Mucosa of descending colon (tissue), 3 donors: ENCODE measurements at regions not wholly inside any gene's neighbourhood (a gene's known extent, or its start where the extent isn't known, plus 50 kb on each side); places are given as distances from the start of the nearest gene placed in this dataset.

ENCODE experiments used
- ATAC-seq: fragments of 200-7000 bp; cut with Tn5 transposase; one replicate; pipeline ENCODE4 v1.9.1; 2020; ENCODE audit warnings: mild to moderate bottlenecking, moderate library complexity
- DNase-seq, 3 donors: peaks; one replicate each; pipeline ENCODE4 v3.0.0-alpha.2; 2020
- H3K36me3 ChIP-seq: fragments of 200-600 bp; one replicate; pipeline ENCODE4 v1.8.0; 2021; ENCODE audit warnings: low read depth, mild to moderate bottlenecking
- H3K4me1 ChIP-seq: fragments of 200-600 bp; one replicate; pipeline ENCODE4 v1.8.0; 2021; ENCODE audit warnings: low read depth, mild to moderate bottlenecking
- H3K4me3 ChIP-seq: fragments of 200-600 bp; one replicate; pipeline ENCODE4 v1.8.0; 2021; ENCODE audit warnings: mild to moderate bottlenecking
- H3K9me3 ChIP-seq: fragments of 200-600 bp; one replicate; pipeline ENCODE4 v1.8.0; 2021; ENCODE audit warnings: mild to moderate bottlenecking
- CTCF ChIP-seq: fragments of 200-600 bp; IDR thresholded peaks from one replicate; pipeline ENCODE4 v1.8.0; 2022; ENCODE audit warnings: antibody characterized with exemption, mild to moderate bottlenecking
- intact Hi-C, 2 donors: fragments of 100-400 bp; cut with DNase I in 1 of 2; cut with micrococcal nuclease in 1 of 2; formaldehyde crosslinking; loops; one replicate each; pipeline versions ENCODE4 v1.11.0 to v1.11.1; 2022; cut with DNase I, micrococcal nuclease
- donor health status: DM: no; HTN: no; CAD: no; lungs with moderate emphysema.
- donor health status: DM: no; HTN: no; CAD: no.
- donor health status: DM: no; HTN: yes; CAD: no.

- Histone ChIP-seq H3K36me3 (no peaks in the 10 kb centered on the region), H3K9me3 (no peaks in the 10 kb centered on the region), H3K4me1 (no peaks in the 10 kb centered on the region), H3K4me3 (no peak overlapping the region)
- DNase-seq (no peak), ATAC-seq (no peak)
- no peak for TF ChIP-seq CTCF
- intact Hi-C loops = no loop called here
Measured at GRCh38 chr12:118835926-118836325, 145.4 kb upstream of the SRRM4 start.

- DNase-seq (no peak), ATAC-seq (no peak)
- no peak for TF ChIP-seq CTCF
- Histone ChIP-seq H3K4me1 (no peaks in the 10 kb centered on the region), H3K4me3 (no peak overlapping the region), H3K9me3 (no peaks in the 10 kb centered on the region), H3K36me3 (no peaks in the 10 kb centered on the region)
- intact Hi-C loops = no loop called here
Measured at GRCh38 chr12:118840399-118840798, 140.9 kb upstream of the SRRM4 start.

GRCh38 chr12:118840878-118841277 lies 140.5 kb upstream of the SRRM4 start:
- no peak for TF ChIP-seq CTCF
- intact Hi-C loops = no loop called here
- H3K4me1 ChIP-seq = no peaks in the 10 kb centered on the region
- DNase-seq (no peak), ATAC-seq (no peak)
- no peak overlapping the region for H3K4me3 ChIP-seq
- H3K9me3 ChIP-seq = no peaks in the 10 kb centered on the region
- no peaks in the 10 kb centered on the region for H3K36me3 ChIP-seq

- Histone ChIP-seq H3K36me3 (no peaks in the 10 kb centered on the region), H3K4me3 (no peak overlapping the region), H3K4me1 (no peaks in the 10 kb centered on the region), H3K9me3 (no peaks in the 10 kb centered on the region)
- TF ChIP-seq CTCF = no peak
- intact Hi-C loops = no loop called here
- ATAC-seq (no peak), DNase-seq (no peak)
Measured at GRCh38 chr12:118841588-118841987, 139.8 kb upstream of the SRRM4 start.

GRCh38 chr12:118842866-118843265 lies 138.5 kb upstream of the SRRM4 start:
- intact Hi-C loops = no loop called here
- H3K4me3 ChIP-seq = no peak overlapping the region
- ATAC-seq (no peak), DNase-seq (no peak)
- H3K4me1 ChIP-seq = no peaks in the 10 kb centered on the region
- no peak for TF ChIP-seq CTCF
- H3K36me3 ChIP-seq = no peaks in the 10 kb centered on the region
- H3K9me3 ChIP-seq = no peaks in the 10 kb centered on the region

- DNase-seq (no peak), ATAC-seq (no peak)
- no peak for TF ChIP-seq CTCF
- Histone ChIP-seq H3K36me3 (no peaks in the 10 kb centered on the region), H3K9me3 (no peaks in the 10 kb centered on the region), H3K4me1 (no peaks in the 10 kb centered on the region), H3K4me3 (no peak overlapping the region)
- intact Hi-C loops = no loop called here
Measured at GRCh38 chr12:118846416-118846815, 134.9 kb upstream of the SRRM4 start.
